Stomach smooth muscle (tissue), 2 donors: ENCODE measurements at regions not wholly inside any gene's neighbourhood (a gene's known extent, or its start where the extent isn't known, plus 50 kb on each side); places are given as distances from the start of the nearest gene placed in this dataset.
"Not testable (repeated sequence)": the region's sequence is repeated elsewhere in the genome, so short reads cannot be mapped to it uniquely, and the experiment has no call there.

Source experiments
- H3K27ac ChIP-seq: one replicate; pipeline ENCODE4 v1.7.0; 2013; ENCODE audit warnings: mild to moderate bottlenecking, low read length, inconsistent platforms
- H3K27me3 ChIP-seq, 2 donors: one replicate each; pipeline ENCODE4 v1.7.0; 2013; ENCODE audit warnings: low read length in 2 of 2; ENCODE audit not compliant: insufficient read depth in 2 of 2, control insufficient read depth in 1 of 2
- H3K36me3 ChIP-seq, 2 donors: one replicate each; pipeline ENCODE4 v1.7.0; 2013; ENCODE audit warnings: low read length in 2 of 2; ENCODE audit not compliant: control insufficient read depth in 2 of 2, insufficient read depth in 2 of 2
- H3K4me1 ChIP-seq: one replicate; pipeline ENCODE4 v1.7.0; 2013; ENCODE audit warnings: low read length; ENCODE audit not compliant: control insufficient read depth, insufficient read depth
- H3K4me3 ChIP-seq, 2 donors: one replicate each; pipeline ENCODE4 v1.7.0; 2013; ENCODE audit warnings: low read length in 2 of 2
- H3K9ac ChIP-seq, 2 donors: one replicate each; pipeline ENCODE4 v1.7.0; 2013; ENCODE audit warnings: low read length in 2 of 2, mild to moderate bottlenecking in 1 of 2
- H3K9me3 ChIP-seq, 2 donors: one replicate each; pipeline ENCODE4 v1.7.0; 2013; ENCODE audit warnings: low read length in 2 of 2; ENCODE audit not compliant: control insufficient read depth in 2 of 2
- donor health status: healthy.
- donor health status: Pancreatic carcinoma.

GRCh38 chr2:16104949-16105668, 164.8 kb downstream of the MYCN start:
- Histone ChIP-seq H3K36me3 (no peaks in the 10 kb centered on the region), H3K27ac (no peak overlapping the region), H3K4me3 (peak overlapping the region; percentile 31 to 54), H3K4me1 (peaks cover 7% of the 10 kb centered on the region), H3K9me3 (no peaks in the 10 kb centered on the region), H3K9ac (no peak overlapping the region), H3K27me3 (peaks cover 0 to 2% of the 10 kb centered on the region in 2 donors)

- H3K9ac ChIP-seq: no peak overlapping the region
- no peaks in the 10 kb centered on the region for H3K9me3 ChIP-seq
- no peaks in the 10 kb centered on the region for H3K36me3 ChIP-seq
- peaks cover 0 to 2% of the 10 kb centered on the region in 2 donors for H3K27me3 ChIP-seq
- H3K4me3 ChIP-seq: no peak overlapping the region
- H3K27ac ChIP-seq: no peak overlapping the region
- peaks cover 7% of the 10 kb centered on the region for H3K4me1 ChIP-seq
These were observed 164.1 kb downstream of the MYCN start for GRCh38 chr2:16104315-16104948.

GRCh38 chr2:16103614-16104314, 163.4 kb downstream of the MYCN start:
- Histone ChIP-seq H3K36me3 (no peaks in the 10 kb centered on the region), H3K27me3 (peaks cover 0 to 2% of the 10 kb centered on the region in 2 donors), H3K9me3 (no peaks in the 10 kb centered on the region), H3K4me3 (no peak overlapping the region), H3K4me1 (peaks cover 7% of the 10 kb centered on the region), H3K9ac (no peak overlapping the region), H3K27ac (no peak overlapping the region)

- no peak overlapping the region for H3K27ac ChIP-seq
- H3K36me3 ChIP-seq: no peaks in the 10 kb centered on the region
- H3K27me3 ChIP-seq: peaks cover 0 to 2% of the 10 kb centered on the region in 2 donors
- H3K9me3 ChIP-seq: no peaks in the 10 kb centered on the region
- H3K4me3 ChIP-seq: no peak overlapping the region
- peaks cover 7% of the 10 kb centered on the region for H3K4me1 ChIP-seq
- H3K9ac ChIP-seq: no peak overlapping the region
These were observed 162.6 kb downstream of the MYCN start for GRCh38 chr2:16102976-16103380.

- H3K9ac ChIP-seq: no peak overlapping the region
- peaks cover 0 to 2% of the 10 kb centered on the region in 2 donors for H3K27me3 ChIP-seq
These were observed 162.1 kb downstream of the MYCN start for GRCh38 chr2:16102358-16102975.

GRCh38 chr2:16101196-16101595, 160.8 kb downstream of the MYCN start:
- H3K4me1 ChIP-seq: peaks cover 7% of the 10 kb centered on the region
- no peaks in the 10 kb centered on the region for H3K9me3 ChIP-seq
- no peak overlapping the region for H3K4me3 ChIP-seq
- H3K36me3 ChIP-seq: no peaks in the 10 kb centered on the region
- no peak overlapping the region for H3K9ac ChIP-seq
- H3K27ac ChIP-seq: no peak overlapping the region
- H3K27me3 ChIP-seq: peaks cover 0 to 2% of the 10 kb centered on the region in 2 donors

More at GRCh38 chr2:16102358-16102975, 162.1 kb downstream of the MYCN start:
- Histone ChIP-seq H3K4me1 (peaks cover 7% of the 10 kb centered on the region), H3K36me3 (no peaks in the 10 kb centered on the region), H3K9me3 (no peaks in the 10 kb centered on the region), H3K4me3 (no peak overlapping the region), H3K27ac (no peak overlapping the region)

GRCh38 chr2:16100006-16100405, 159.7 kb downstream of the MYCN start:
- no peak overlapping the region for H3K9ac ChIP-seq
- H3K9me3 ChIP-seq: no peaks in the 10 kb centered on the region
- no peaks in the 10 kb centered on the region for H3K4me1 ChIP-seq
- H3K36me3 ChIP-seq: no peaks in the 10 kb centered on the region
- H3K27ac ChIP-seq: no peak overlapping the region
- H3K4me3 ChIP-seq: no peak overlapping the region
- peaks cover 0 to 2% of the 10 kb centered on the region in 2 donors for H3K27me3 ChIP-seq

GRCh38 chr2:16099326-16099725, 159.0 kb downstream of the MYCN start:
- H3K4me1 ChIP-seq: peaks cover 3% of the 10 kb centered on the region
- H3K27me3 ChIP-seq: peaks cover 0 to 2% of the 10 kb centered on the region in 2 donors
- H3K4me3 ChIP-seq: no peak overlapping the region
- H3K27ac ChIP-seq: no peak overlapping the region
- H3K9ac ChIP-seq: no peak overlapping the region
- no peaks in the 10 kb centered on the region for H3K9me3 ChIP-seq
- no peaks in the 10 kb centered on the region for H3K36me3 ChIP-seq

- Histone ChIP-seq H3K27ac (no peak overlapping the region), H3K36me3 (no peaks in the 10 kb centered on the region)
These were observed 156.6 kb downstream of the MYCN start for GRCh38 chr2:16096962-16097361.

GRCh38 chr2:16095483-16095882, 155.1 kb downstream of the MYCN start:
- H3K4me1 ChIP-seq, H3K27ac ChIP-seq, H3K36me3 ChIP-seq, H3K9ac ChIP-seq, H3K9me3 ChIP-seq, H3K27me3 ChIP-seq, H3K4me3 ChIP-seq: not testable (repeated sequence)

More at GRCh38 chr2:16096962-16097361, 156.6 kb downstream of the MYCN start:
- Histone ChIP-seq H3K9me3 (no peaks in the 10 kb centered on the region), H3K27me3 (no peaks in the 10 kb centered on the region), H3K9ac (no peak overlapping the region), H3K4me1 (peaks cover 3% of the 10 kb centered on the region), H3K4me3 (no peak overlapping the region)
